Stomach (tissue), 8 donors: ENCODE measurements at regions not wholly inside any gene's neighbourhood (a gene's known extent, or its start where the extent isn't known, plus 50 kb on each side); places are given as distances from the start of the nearest gene placed in this dataset.

ENCODE experiments used
- DNase-seq, 2 donors: peaks; one replicate each; pipeline versions ENCODE4 v3.0.0 to v3.0.0-alpha.2; 2013 to 2019
- H3K27ac ChIP-seq, 5 donors: fragments of 200-600 bp in 4 of 5; sonication (generic) in 4 of 5; one replicate each; pipeline ENCODE4 v1.5.1; 2013 to 2019; ENCODE audit warnings: mild to moderate bottlenecking in 1 of 5, moderate library complexity in 1 of 5
- H3K27me3 ChIP-seq, 3 donors: fragments of 200-600 bp; sonication (generic); one replicate each; pipeline ENCODE4 v1.5.1; 2017 to 2019; ENCODE audit warnings: mixed run types in 1 of 3
- H3K36me3 ChIP-seq, 4 donors: fragments of 200-600 bp; sonication (generic); 1 replicate in 3 of 4; 2 replicates in 1 of 4; pipeline ENCODE4 v1.5.1; 2016 to 2019
- H3K4me1 ChIP-seq, 4 donors: fragments of 200-600 bp; sonication (generic); one replicate each; pipeline ENCODE4 v1.5.1; 2016 to 2019
- H3K4me3 ChIP-seq, 4 donors: fragments of 200-600 bp; sonication (generic) in 3 of 4; one replicate each; pipeline ENCODE4 v1.5.1; 2016 to 2019; ENCODE audit warnings: mild to moderate bottlenecking in 1 of 4
- H3K9me3 ChIP-seq, 4 donors: fragments of 200-600 bp; sonication (generic); one replicate each; pipeline ENCODE4 v1.5.1; 2016 to 2019
- CTCF ChIP-seq, 7 experiments: fragments of 450-650 bp in 4 of 7; fragments of 200-600 bp in 3 of 7; sonication (generic) in 3 of 7; IDR thresholded peaks; one replicate each; pipeline ENCODE4 v1.5.1; 2016 to 2019; ENCODE audit warnings: antibody characterized with exemption in 7 of 7, control low read depth in 2 of 7, mild to moderate bottlenecking in 1 of 7
- EP300 ChIP-seq: sonication (generic); formaldehyde crosslinking; IDR thresholded peaks from one replicate; pipeline ENCODE4 v1.6.1; 2017; ENCODE audit warnings: antibody characterized with exemption
- POLR2A ChIP-seq, 4 donors: fragments of 450-650 bp; IDR thresholded peaks; one replicate each; pipeline ENCODE4 v1.6.1; 2016; ENCODE audit warnings: antibody characterized with exemption in 4 of 4, control low read depth in 2 of 4, mild to moderate bottlenecking in 1 of 4, moderate library complexity in 1 of 4
- POLR2AphosphoS5 ChIP-seq, 3 donors: sonication (generic); formaldehyde crosslinking; IDR thresholded peaks; one replicate each; pipeline ENCODE4 v1.6.1; 2016; ENCODE audit warnings: antibody characterized with exemption in 3 of 3
- WGBS, 5 donors: extraction: QIAGEN DNeasy Blood & Tissue Kit in 3 of 5; methylation state at CpG; one replicate each; pipeline versions ENCODE4 v1.1.5 to v1.1.7; 2013 to 2018; 5-methylcytosine and 5-hydroxymethylcytosine counted together
- intact Hi-C: fragments of 100-400 bp; cut with DNase I; formaldehyde crosslinking; loops from one replicate; pipeline ENCODE4 v1.15.1; 2023; ENCODE audit warnings: low total_unique reads
- donor health status: healthy with polysubstance abuse.
- donor health status: Bipolar disorder and iron deficiency.
- donor health status: healthy.

- WGBS, 5 donors: 70 to 84% (median 81%) methylated on average over 11 of the region's 11 CpGs
- intact Hi-C loops: no loop called here
Observed at GRCh38 chr18:37721544-37722522, 156.2 kb upstream of the CELF4 start.

DNA sequence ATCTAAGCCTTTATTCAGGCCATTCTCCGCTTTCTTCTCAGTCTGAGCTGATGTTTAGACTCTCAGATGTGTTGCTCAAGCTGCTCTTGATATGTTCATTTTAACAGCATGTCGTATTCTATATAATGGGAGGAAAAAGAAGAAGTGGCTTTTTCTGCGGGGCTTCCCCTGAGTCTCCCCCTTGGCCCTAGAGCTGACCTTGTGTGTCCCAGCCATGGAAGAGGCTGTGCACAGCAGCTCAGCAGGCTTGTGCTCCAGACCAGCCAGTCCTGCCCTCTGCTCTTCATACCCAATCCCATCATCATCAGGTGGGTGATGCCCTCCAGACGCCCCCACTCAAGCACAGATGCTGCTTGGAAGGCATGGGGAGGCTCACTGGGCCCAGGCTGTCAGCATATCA is 155.1 kb upstream of the CELF4 start:
- no peak for TF ChIP-seq EP300
- TF ChIP-seq POLR2A (IDR thresholded peaks at IDR 0.05): no peak
- TF ChIP-seq POLR2AphosphoS5 (IDR thresholded peaks at IDR 0.05): no peak
- TF ChIP-seq CTCF (IDR thresholded peaks at IDR 0.05): no peak
- 65 to 81% (median 76%) methylated on average over 3 to 4 of the region's 4 CpGs for WGBS, 5 donors
- Histone ChIP-seq H3K36me3 (no peaks in the 10 kb centered on the region), H3K9me3 (no peaks in the 10 kb centered on the region), H3K4me1 (no peaks in the 10 kb centered on the region), H3K27me3 (no peaks in the 10 kb centered on the region), H3K27ac (no peak overlapping the region), H3K4me3 (no peak overlapping the region)
- no peak for DNase-seq
- intact Hi-C loops: no loop called here

More at GRCh38 chr18:37721544-37722522, 156.2 kb upstream of the CELF4 start:
- DNase-seq: no peak
- Histone ChIP-seq H3K27me3 (no peaks in the 10 kb centered on the region), H3K27ac (no peak overlapping the region), H3K4me3 (no peak overlapping the region), H3K36me3 (no peaks in the 10 kb centered on the region), H3K4me1 (no peaks in the 10 kb centered on the region), H3K9me3 (no peaks in the 10 kb centered on the region)
- no peak for TF ChIP-seq CTCF (IDR thresholded peaks at IDR 0.05)

DNA sequence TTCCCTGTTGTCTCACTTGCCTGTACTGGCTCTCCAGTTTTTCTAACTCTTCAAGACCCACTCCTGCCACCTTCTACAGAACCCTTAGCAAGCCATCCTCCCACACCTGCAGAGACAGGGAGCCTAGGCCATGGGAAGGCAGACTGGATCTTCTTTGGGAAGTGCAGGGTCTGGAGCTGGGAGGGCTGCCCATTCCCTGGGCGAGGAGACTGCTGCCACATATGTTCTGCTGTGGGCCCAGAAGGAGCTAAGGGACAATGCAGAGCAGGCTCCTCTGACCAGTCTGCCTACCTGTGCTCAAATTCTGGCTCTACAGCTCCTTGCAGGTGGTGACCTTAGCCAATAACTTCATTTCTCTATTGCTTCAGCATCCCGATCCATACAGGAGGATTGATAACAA is 152.1 kb upstream of the CELF4 start:
- Histone ChIP-seq H3K36me3 (no peaks in the 10 kb centered on the region), H3K27ac (no peak overlapping the region), H3K9me3 (no peaks in the 10 kb centered on the region), H3K27me3 (no peaks in the 10 kb centered on the region), H3K4me3 (no peak overlapping the region), H3K4me1 (no peaks in the 10 kb centered on the region)
- no peak for TF ChIP-seq CTCF (IDR thresholded peaks at IDR 0.05)
- TF ChIP-seq POLR2AphosphoS5 (IDR thresholded peaks at IDR 0.05): no peak
- no peak for TF ChIP-seq POLR2A (IDR thresholded peaks at IDR 0.05)
- TF ChIP-seq EP300: no peak
- DNase-seq: no peak
- intact Hi-C loops: no loop called here
- 65 to 85% (median 78%) methylated on average over 2 of the region's 2 CpGs for WGBS, 5 donors

GRCh38 chr18:37717098-37717497 is 151.5 kb upstream of the CELF4 start:
- no peaks in the 10 kb centered on the region for H3K27me3 ChIP-seq
- no peak overlapping the region for H3K4me3 ChIP-seq
- no peaks in the 10 kb centered on the region for H3K9me3 ChIP-seq
- no peak overlapping the region for H3K27ac ChIP-seq
- H3K36me3 ChIP-seq: no peaks in the 10 kb centered on the region
- 29 to 62% (median 49%) methylated on average over 2 of the region's 2 CpGs for WGBS, 5 donors
- H3K4me1 ChIP-seq: no peaks in the 10 kb centered on the region
- DNase-seq: no peak
- TF ChIP-seq EP300 (no peak), CTCF (IDR thresholded peaks at IDR 0.05) (no peak), POLR2A (IDR thresholded peaks at IDR 0.05) (no peak), POLR2AphosphoS5 (IDR thresholded peaks at IDR 0.05) (no peak)
- intact Hi-C loops: no loop called here
